Neural progenitor cell (in vitro differentiated cells): ENCODE measurements at regions not wholly inside any gene's neighbourhood (a gene's known extent, or its start where the extent isn't known, plus 50 kb on each side); places are given as distances from the start of the nearest gene placed in this dataset.

Source experiments
- EZH2phosphoT487 ChIP-seq: fragments of 200-600 bp; sonication (generic); IDR thresholded peaks from 2 replicates; pipeline ENCODE4 v1.6.1; 2017; ENCODE audit warnings: antibody characterized with exemption
- TF ChIP-seq, protein P1 (sequence below): fragments of 200-600 bp; sonication (generic); IDR thresholded peaks from 2 replicates; pipeline ENCODE4 v1.5.1; 2017; ENCODE audit warnings: antibody characterized with exemption, mild to moderate bottlenecking

DNA sequence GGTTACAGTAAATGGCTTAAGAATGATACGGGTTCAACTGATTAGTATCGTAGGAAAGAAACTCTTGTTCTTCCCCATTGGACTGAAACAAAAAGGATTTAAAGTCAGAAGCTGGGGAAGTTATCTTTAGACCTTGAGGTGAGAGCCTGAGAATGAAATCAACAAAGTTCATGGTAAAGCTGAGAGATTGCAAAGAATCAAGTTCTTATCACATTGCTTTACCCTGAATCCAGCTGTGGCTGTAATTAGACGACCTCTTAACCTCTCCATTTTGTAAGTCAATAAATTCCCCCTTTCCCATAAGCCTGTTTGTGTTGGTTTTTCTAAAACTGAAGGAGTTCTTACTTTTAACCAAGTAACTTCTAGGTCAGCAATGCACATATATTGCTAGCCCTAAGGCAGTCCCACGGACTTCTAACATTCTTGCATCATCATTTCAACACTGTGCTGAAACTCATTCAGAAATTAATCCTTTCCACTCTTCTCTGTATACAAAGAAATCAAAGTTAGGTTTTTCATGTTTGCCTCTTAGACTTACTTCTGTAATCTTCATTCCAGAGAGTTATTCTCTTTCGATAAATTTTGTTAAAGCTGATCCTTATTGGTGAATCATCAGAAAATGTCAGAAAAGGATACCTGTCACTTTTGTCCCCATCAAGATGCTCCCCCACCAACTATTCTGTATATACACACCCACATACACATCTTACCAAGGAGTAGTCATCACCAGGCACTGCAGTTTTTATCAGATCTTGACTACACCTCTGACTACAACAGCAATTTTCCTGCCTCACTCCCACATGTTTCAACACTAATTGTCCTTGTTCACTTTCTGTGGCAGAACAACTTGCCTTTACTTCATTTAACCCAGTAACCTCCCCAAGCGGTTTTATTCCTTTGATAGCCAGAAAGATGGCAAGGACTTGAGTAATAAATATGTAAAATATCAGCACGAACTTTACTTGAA is 77.9 kb upstream of the STK26 start:
- TF ChIP-seq, protein P1, sequence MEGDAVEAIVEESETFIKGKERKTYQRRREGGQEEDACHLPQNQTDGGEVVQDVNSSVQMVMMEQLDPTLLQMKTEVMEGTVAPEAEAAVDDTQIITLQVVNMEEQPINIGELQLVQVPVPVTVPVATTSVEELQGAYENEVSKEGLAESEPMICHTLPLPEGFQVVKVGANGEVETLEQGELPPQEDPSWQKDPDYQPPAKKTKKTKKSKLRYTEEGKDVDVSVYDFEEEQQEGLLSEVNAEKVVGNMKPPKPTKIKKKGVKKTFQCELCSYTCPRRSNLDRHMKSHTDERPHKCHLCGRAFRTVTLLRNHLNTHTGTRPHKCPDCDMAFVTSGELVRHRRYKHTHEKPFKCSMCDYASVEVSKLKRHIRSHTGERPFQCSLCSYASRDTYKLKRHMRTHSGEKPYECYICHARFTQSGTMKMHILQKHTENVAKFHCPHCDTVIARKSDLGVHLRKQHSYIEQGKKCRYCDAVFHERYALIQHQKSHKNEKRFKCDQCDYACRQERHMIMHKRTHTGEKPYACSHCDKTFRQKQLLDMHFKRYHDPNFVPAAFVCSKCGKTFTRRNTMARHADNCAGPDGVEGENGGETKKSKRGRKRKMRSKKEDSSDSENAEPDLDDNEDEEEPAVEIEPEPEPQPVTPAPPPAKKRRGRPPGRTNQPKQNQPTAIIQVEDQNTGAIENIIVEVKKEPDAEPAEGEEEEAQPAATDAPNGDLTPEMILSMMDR, result no peak
- TF ChIP-seq EZH2phosphoT487, result no peak
